ENCODE measurements at regions not wholly inside any gene's neighbourhood (a gene's known extent, or its start where the extent isn't known, plus 50 kb on each side); places are given as distances from the start of the nearest gene placed in this dataset.

DNA sequence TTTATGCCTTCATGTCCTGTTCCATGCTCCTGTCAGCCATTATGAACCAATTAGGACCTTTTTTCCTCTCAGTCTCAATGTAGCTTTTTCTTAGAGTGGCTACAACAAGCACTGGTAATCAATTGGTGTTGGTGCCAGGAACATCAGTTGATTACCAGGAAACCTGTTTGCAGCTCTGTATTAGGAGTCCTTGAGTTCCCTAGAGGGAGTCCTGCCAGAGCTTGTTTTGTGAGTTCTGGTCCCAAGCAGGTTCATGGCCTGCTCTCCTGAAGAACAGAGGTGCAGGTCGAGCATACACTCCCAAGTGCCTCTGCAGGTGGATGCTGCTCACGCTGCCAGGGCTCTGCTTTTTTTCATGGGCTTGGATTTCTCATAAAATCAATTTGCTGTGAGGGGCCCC lies 137.9 kb upstream of the PRR23C start:
- Histone ChIP-seq H3K79me2 (ENCODE audit: low read length) (no peaks in the 10 kb centered on the region), H3K27me3 (ENCODE audit: low read depth, low read length) (no peaks in the 10 kb centered on the region), H3K9me3 (ENCODE audit: insufficient read depth, low read length) (peaks cover 12% of the 10 kb centered on the region; the same call in 1 of the 2 replicates), H3K4me3 (ENCODE audit: low read length) (no peak overlapping the region), H4K20me1 (ENCODE audit: insufficient read depth, low read length) (no peaks in the 10 kb centered on the region), H3K9ac (ENCODE audit: low read length) (no peak overlapping the region), H3K4me1 (ENCODE audit: low read length) (no peaks in the 10 kb centered on the region), H3K36me3 (replicated peaks; ENCODE audit: low read depth, low read length) (no peaks in the 10 kb centered on the region), H2AFZ (ENCODE audit: low read depth, low read length) (no peak overlapping the region), H3K27ac (ENCODE audit: low read length) (no peak overlapping the region), H3K4me2 (ENCODE audit: low read length) (no peak overlapping the region)
- TF ChIP-seq EZH2phosphoT487 (IDR thresholded peaks at IDR 0.05; ENCODE audit: low read depth): no peak
- TF ChIP-seq, protein P1, sequence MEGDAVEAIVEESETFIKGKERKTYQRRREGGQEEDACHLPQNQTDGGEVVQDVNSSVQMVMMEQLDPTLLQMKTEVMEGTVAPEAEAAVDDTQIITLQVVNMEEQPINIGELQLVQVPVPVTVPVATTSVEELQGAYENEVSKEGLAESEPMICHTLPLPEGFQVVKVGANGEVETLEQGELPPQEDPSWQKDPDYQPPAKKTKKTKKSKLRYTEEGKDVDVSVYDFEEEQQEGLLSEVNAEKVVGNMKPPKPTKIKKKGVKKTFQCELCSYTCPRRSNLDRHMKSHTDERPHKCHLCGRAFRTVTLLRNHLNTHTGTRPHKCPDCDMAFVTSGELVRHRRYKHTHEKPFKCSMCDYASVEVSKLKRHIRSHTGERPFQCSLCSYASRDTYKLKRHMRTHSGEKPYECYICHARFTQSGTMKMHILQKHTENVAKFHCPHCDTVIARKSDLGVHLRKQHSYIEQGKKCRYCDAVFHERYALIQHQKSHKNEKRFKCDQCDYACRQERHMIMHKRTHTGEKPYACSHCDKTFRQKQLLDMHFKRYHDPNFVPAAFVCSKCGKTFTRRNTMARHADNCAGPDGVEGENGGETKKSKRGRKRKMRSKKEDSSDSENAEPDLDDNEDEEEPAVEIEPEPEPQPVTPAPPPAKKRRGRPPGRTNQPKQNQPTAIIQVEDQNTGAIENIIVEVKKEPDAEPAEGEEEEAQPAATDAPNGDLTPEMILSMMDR (IDR thresholded peaks at IDR 0.05; ENCODE audit: low read depth, low read length): no peak

GRCh38 chr3:139185527-139185926 lies 140.8 kb upstream of the PRR23C start:
- H3K4me2 ChIP-seq (ENCODE audit: low read length): no peak overlapping the region
- H2AFZ ChIP-seq (ENCODE audit: low read depth, low read length): no peak overlapping the region

GRCh38 chr3:139187154-139187553 lies 142.5 kb upstream of the PRR23C start:
- Histone ChIP-seq H3K27me3 (ENCODE audit: low read depth, low read length) (no peaks in the 10 kb centered on the region), H3K27ac (ENCODE audit: low read length) (no peak overlapping the region), H3K79me2 (ENCODE audit: low read length) (no peaks in the 10 kb centered on the region), H3K4me1 (ENCODE audit: low read length) (no peaks in the 10 kb centered on the region), H2AFZ (ENCODE audit: low read depth, low read length) (no peak overlapping the region), H3K4me3 (ENCODE audit: low read length) (no peak overlapping the region), H3K4me2 (ENCODE audit: low read length) (no peak overlapping the region), H3K9ac (ENCODE audit: low read length) (no peak overlapping the region), H4K20me1 (ENCODE audit: insufficient read depth, low read length) (no peaks in the 10 kb centered on the region), H3K9me3 (ENCODE audit: insufficient read depth, low read length) (no peaks in the 10 kb centered on the region), H3K36me3 (replicated peaks; ENCODE audit: low read depth, low read length) (no peaks in the 10 kb centered on the region)
- no peak for TF ChIP-seq EZH2phosphoT487 (IDR thresholded peaks at IDR 0.05; ENCODE audit: low read depth)
- TF ChIP-seq, protein P1 (IDR thresholded peaks at IDR 0.05; ENCODE audit: low read depth, low read length): no peak

More at GRCh38 chr3:139185527-139185926, 140.8 kb upstream of the PRR23C start:
- H3K36me3 ChIP-seq (replicated peaks; ENCODE audit: low read depth, low read length): no peaks in the 10 kb centered on the region
- no peak overlapping the region for H3K4me3 ChIP-seq (ENCODE audit: low read length)
- TF ChIP-seq, protein P1 (IDR thresholded peaks at IDR 0.05; ENCODE audit: low read depth, low read length): no peak
- TF ChIP-seq EZH2phosphoT487 (IDR thresholded peaks at IDR 0.05; ENCODE audit: low read depth): no peak
- peaks cover 7% of the 10 kb centered on the region; the same call in 1 of the 2 replicates for H3K9me3 ChIP-seq (ENCODE audit: insufficient read depth, low read length)
- H3K79me2 ChIP-seq (ENCODE audit: low read length): no peaks in the 10 kb centered on the region
- H4K20me1 ChIP-seq (ENCODE audit: insufficient read depth, low read length): no peaks in the 10 kb centered on the region
- H3K9ac ChIP-seq (ENCODE audit: low read length): no peak overlapping the region
- no peaks in the 10 kb centered on the region for H3K27me3 ChIP-seq (ENCODE audit: low read depth, low read length)
- H3K4me1 ChIP-seq (ENCODE audit: low read length): no peaks in the 10 kb centered on the region
- no peak overlapping the region for H3K27ac ChIP-seq (ENCODE audit: low read length)

DNA sequence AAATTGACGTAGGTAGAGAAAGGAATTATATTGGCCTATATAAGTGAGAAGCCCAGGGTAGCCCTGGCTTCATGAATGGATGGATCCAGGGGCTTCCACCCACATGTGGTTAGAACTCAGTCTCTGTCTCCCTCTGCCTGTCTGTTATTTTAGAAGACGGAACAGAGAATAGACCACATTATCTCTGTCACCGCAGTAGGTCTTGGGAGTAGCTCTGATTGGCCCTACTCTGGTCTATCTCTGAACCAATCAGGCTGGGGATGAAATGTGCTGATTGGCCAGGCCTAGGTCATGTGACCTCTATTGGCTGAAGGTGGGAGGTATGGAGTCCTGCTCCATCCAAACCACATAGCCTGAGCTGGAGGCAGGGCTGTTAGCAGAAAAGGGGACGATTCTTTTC lies 143.0 kb upstream of the PRR23C start:
- H3K27me3 ChIP-seq (ENCODE audit: low read depth, low read length): no peaks in the 10 kb centered on the region
- H2AFZ ChIP-seq (ENCODE audit: low read depth, low read length): no peak overlapping the region
- no peaks in the 10 kb centered on the region for H3K36me3 ChIP-seq (replicated peaks; ENCODE audit: low read depth, low read length)
- H3K79me2 ChIP-seq (ENCODE audit: low read length): no peaks in the 10 kb centered on the region
- no peaks in the 10 kb centered on the region for H3K9me3 ChIP-seq (ENCODE audit: insufficient read depth, low read length)
- H3K4me1 ChIP-seq (ENCODE audit: low read length): no peaks in the 10 kb centered on the region
- no peak for TF ChIP-seq EZH2phosphoT487 (IDR thresholded peaks at IDR 0.05; ENCODE audit: low read depth)
- TF ChIP-seq, protein P1 (IDR thresholded peaks at IDR 0.05; ENCODE audit: low read depth, low read length): no peak
- no peak overlapping the region for H3K9ac ChIP-seq (ENCODE audit: low read length)
- H3K4me2 ChIP-seq (ENCODE audit: low read length): no peak overlapping the region
- H3K4me3 ChIP-seq (ENCODE audit: low read length): no peak overlapping the region
- H3K27ac ChIP-seq (ENCODE audit: low read length): no peak overlapping the region
- no peaks in the 10 kb centered on the region for H4K20me1 ChIP-seq (ENCODE audit: insufficient read depth, low read length)

Data from OCI-LY3 (cell line).